CD14-positive monocyte (primary cell): ENCODE measurements at regions not wholly inside any gene's neighbourhood (a gene's known extent, or its start where the extent isn't known, plus 50 kb on each side); places are given as distances from the start of the nearest gene placed in this dataset.

Experiments used
- DNase-seq, 3 donors: peaks; one replicate each; pipeline ENCODE4 v3.0.0-alpha.2; 2011 to 2022
- H2AFZ ChIP-seq: 2 replicates; pipeline ENCODE4 v1.6.0; 2012; ENCODE audit warnings: mild to moderate bottlenecking, low read depth, low read length, inconsistent platforms; ENCODE audit not compliant: insufficient read depth, poor library complexity, severe bottlenecking
- H3K27ac ChIP-seq, 2 donors: 1 replicate in 1 of 2; 2 replicates in 1 of 2; pipeline ENCODE4 v1.5.1; 2012 to 2013; ENCODE audit warnings: low read length in 2 of 2, control low read depth in 1 of 2, inconsistent platforms in 1 of 2, low read depth in 1 of 2, mild to moderate bottlenecking in 1 of 2
- H3K27me3 ChIP-seq, 2 donors: one replicate each; pipeline versions ENCODE4 v1.6.0 to v1.6.1; 2011 to 2013; ENCODE audit warnings: low read length in 2 of 2; ENCODE audit not compliant: control insufficient read depth in 2 of 2, insufficient read depth in 2 of 2
- H3K36me3 ChIP-seq, 2 donors: replicated peaks in 1 of 2; 1 replicate in 1 of 2; 2 replicates in 1 of 2; pipeline versions ENCODE4 v1.5.1 to v1.6.1; 2012 to 2013; ENCODE audit warnings: low read length in 2 of 2, control low read depth in 1 of 2, inconsistent platforms in 1 of 2, mild to moderate bottlenecking in 1 of 2; ENCODE audit not compliant: insufficient read depth in 2 of 2, control insufficient read depth in 1 of 2
- H3K4me1 ChIP-seq, 2 donors: 1 replicate in 1 of 2; 2 replicates in 1 of 2; pipeline versions ENCODE4 v1.5.1 to v1.6.1; 2012 to 2013; ENCODE audit warnings: low read length in 2 of 2, control low read depth in 1 of 2, inconsistent platforms in 1 of 2, mild to moderate bottlenecking in 1 of 2, moderate library complexity in 1 of 2; ENCODE audit not compliant: insufficient read depth in 2 of 2, control insufficient read depth in 1 of 2
- H3K4me2 ChIP-seq: replicated peaks from 2 replicates; pipeline ENCODE3; 2012; ENCODE audit warnings: low read length, moderate library complexity, mild to moderate bottlenecking; ENCODE audit not compliant: poor library complexity, severe bottlenecking; ENCODE audit errors: extremely low read depth
- H3K4me3 ChIP-seq, 3 experiments: fragments of 200-600 bp in 1 of 3; sonication (generic) in 1 of 3; replicated peaks in 1 of 3; 1 replicate in 2 of 3; 2 replicates in 1 of 3; pipeline ENCODE4 v1.5.1; 2011 to 2013; ENCODE audit warnings: low read length in 3 of 3, mild to moderate bottlenecking in 3 of 3, control low read depth in 2 of 3, low read depth in 2 of 3, inconsistent platforms in 1 of 3, moderate library complexity in 1 of 3
- H3K79me2 ChIP-seq: 2 replicates; pipeline ENCODE4 v1.6.0; 2012; ENCODE audit warnings: mild to moderate bottlenecking, control low read depth, inconsistent platforms, low read length, moderate library complexity; ENCODE audit not compliant: insufficient read depth
- H3K9ac ChIP-seq: 2 replicates; pipeline ENCODE4 v1.6.0; 2017; ENCODE audit warnings: low read length, mild to moderate bottlenecking; ENCODE audit not compliant: insufficient read depth, poor library complexity, severe bottlenecking
- H3K9me3 ChIP-seq, 2 donors: replicated peaks in 1 of 2; 1 replicate in 1 of 2; 2 replicates in 1 of 2; pipeline versions ENCODE4 v1.5.1 to v1.6.1; 2012 to 2013; ENCODE audit warnings: low read length in 2 of 2, control low read depth in 1 of 2; ENCODE audit not compliant: control insufficient read depth in 1 of 2, insufficient read depth in 1 of 2
- H4K20me1 ChIP-seq: 2 replicates; pipeline ENCODE4 v1.6.0; 2012; ENCODE audit warnings: mild to moderate bottlenecking, low read length, control low read depth, moderate library complexity; ENCODE audit not compliant: insufficient read depth
- H3K27ac Mint-ChIP-seq, 7 donors: one replicate each; pipeline ENCODE4 v1.8.0; 2020; ENCODE audit warnings: mild to moderate bottlenecking in 7 of 7, mixed read lengths in 7 of 7, moderate library complexity in 6 of 7, inconsistent platforms in 2 of 7
- H3K27me3 Mint-ChIP-seq, 3 donors: one replicate each; pipeline ENCODE4 v1.8.0; 2021 to 2022; ENCODE audit warnings: low read depth in 3 of 3, mild to moderate bottlenecking in 3 of 3, mixed read lengths in 3 of 3, moderate library complexity in 3 of 3, inconsistent platforms in 1 of 3
- H3K36me3 Mint-ChIP-seq, 2 donors: one replicate each; pipeline ENCODE4 v1.8.0; 2020; ENCODE audit warnings: mixed read lengths in 2 of 2, inconsistent platforms in 1 of 2, mild to moderate bottlenecking in 1 of 2
- H3K4me1 Mint-ChIP-seq: one replicate; pipeline ENCODE4 v1.8.0; 2020; ENCODE audit warnings: mild to moderate bottlenecking, mixed read lengths
- H3K4me3 Mint-ChIP-seq, 2 donors: one replicate each; pipeline ENCODE4 v1.8.0; 2020; ENCODE audit warnings: mild to moderate bottlenecking in 2 of 2, mixed read lengths in 2 of 2, moderate library complexity in 1 of 2
- H3K9me3 Mint-ChIP-seq, 7 donors: one replicate each; pipeline ENCODE4 v1.8.0; 2020 to 2022; ENCODE audit warnings: mixed read lengths in 7 of 7, mild to moderate bottlenecking in 6 of 7, moderate library complexity in 6 of 7, inconsistent platforms in 2 of 7
- CTCF ChIP-seq: fragments of 200-600 bp; IDR thresholded peaks from one replicate; pipeline ENCODE4 v1.8.0; 2022; ENCODE audit warnings: antibody characterized with exemption, mild to moderate bottlenecking
- WGBS: methylation state at CpG from one replicate; pipeline ENCODE4 v1.1.5; 2013; ENCODE audit warnings: missing lambda C conversion rate; ENCODE audit not compliant: insufficient coverage; 5-methylcytosine and 5-hydroxymethylcytosine counted together
- intact Hi-C, 2 donors: fragments of 100-400 bp; cut with micrococcal nuclease; formaldehyde crosslinking; loops; one replicate each; pipeline versions ENCODE4 v1.15.0 to v1.15.1; 2023

- Mint-ChIP-seq H3K27ac (no peak overlapping the region), H3K27me3 (peaks cover 2 to 4% (median 3%) of the 10 kb centered on the region in 3 donors), H3K36me3 (no peaks in the 10 kb centered on the region), H3K4me1 (no peaks in the 10 kb centered on the region), H3K4me3 (no peak overlapping the region), H3K9me3 (peaks cover 0 to 8% (median 4%) of the 10 kb centered on the region in 7 donors)
- H3K4me3 ChIP-seq: no peak overlapping the region
- no peaks in the 10 kb centered on the region for H3K4me1 ChIP-seq
- no peaks in the 10 kb centered on the region for H3K79me2 ChIP-seq
- intact Hi-C loops: no loop called here
- H2AFZ ChIP-seq: no peak overlapping the region
- no peaks in the 10 kb centered on the region for H3K27me3 ChIP-seq
- no peaks in the 10 kb centered on the region for H4K20me1 ChIP-seq
- peaks cover 0 to 5% of the 10 kb centered on the region in 2 donors for H3K9me3 ChIP-seq
- no peak overlapping the region for H3K27ac ChIP-seq
- DNase-seq: no peak
- TF ChIP-seq CTCF: no peak
- no peaks in the 10 kb centered on the region for H3K36me3 ChIP-seq
- no peak overlapping the region for H3K9ac ChIP-seq
- no peak overlapping the region for H3K4me2 ChIP-seq
- WGBS: 82% methylated on average over 12 of the region's 17 CpGs
Observed at GRCh38 chr22:47612311-47612910, 850.0 kb downstream of the TBC1D22A start.

- H3K27ac ChIP-seq: no peak overlapping the region
- no peaks in the 10 kb centered on the region for H3K36me3 ChIP-seq
- H3K79me2 ChIP-seq: no peaks in the 10 kb centered on the region
- no peak overlapping the region for H3K9ac ChIP-seq
- peaks cover 2 to 6% (median 4%) of the 10 kb centered on the region in 3 donors for H3K27me3 Mint-ChIP-seq
- H3K9me3 ChIP-seq: peaks cover 0 to 5% of the 10 kb centered on the region in 2 donors
- no peak overlapping the region for H3K4me3 Mint-ChIP-seq
- H3K4me1 Mint-ChIP-seq: no peaks in the 10 kb centered on the region
- no CpG with 5 or more reads among the region's 9 CpGs for WGBS
- no peak for DNase-seq
- H3K9me3 Mint-ChIP-seq: peaks cover 0 to 8% (median 4%) of the 10 kb centered on the region in 7 donors
- no peak for TF ChIP-seq CTCF
- no peak overlapping the region for H3K4me3 ChIP-seq
- H3K27me3 ChIP-seq: no peaks in the 10 kb centered on the region
- no peaks in the 10 kb centered on the region for H3K4me1 ChIP-seq
- H3K27ac Mint-ChIP-seq: no peak overlapping the region
- H3K4me2 ChIP-seq: no peak overlapping the region
- no peaks in the 10 kb centered on the region for H3K36me3 Mint-ChIP-seq
- no peak overlapping the region for H2AFZ ChIP-seq
- H4K20me1 ChIP-seq: no peaks in the 10 kb centered on the region
- intact Hi-C loops: no loop called here
Observed at GRCh38 chr22:47610764-47611163, 848.3 kb downstream of the TBC1D22A start.
